OCI-LY1 (cell line): ENCODE measurements at regions not wholly inside any gene's neighbourhood (a gene's known extent, or its start where the extent isn't known, plus 50 kb on each side); places are given as distances from the start of the nearest gene placed in this dataset.

ENCODE experiments used
- CTCF ChIP-seq: fragments of 200-600 bp; sonication (generic), shearing (Covaris generic); IDR thresholded peaks from 2 replicates; pipeline ENCODE4 v1.5.1; 2017; ENCODE audit warnings: mild to moderate bottlenecking, antibody characterized with exemption, low read length, moderate library complexity, mixed read lengths
- EZH2 ChIP-seq: fragments of 200-600 bp; sonication (generic), shearing (Covaris generic); IDR thresholded peaks from 2 replicates; pipeline ENCODE4 v1.8.0; 2017; ENCODE audit warnings: borderline replicate concordance, mixed run types, mild to moderate bottlenecking, antibody characterized with exemption, low read length, moderate library complexity, mixed read lengths

GRCh38 chr10:57809961-57810360, 457.7 kb downstream of the IPMK start:
- TF ChIP-seq CTCF: no peak
- no peak for TF ChIP-seq EZH2
